B cell (primary cell): ENCODE measurements at regions not wholly inside any gene's neighbourhood (a gene's known extent, or its start where the extent isn't known, plus 50 kb on each side); places are given as distances from the start of the nearest gene placed in this dataset.
"Not testable (repeated sequence)": the region's sequence is repeated elsewhere in the genome, so short reads cannot be mapped to it uniquely, and the experiment has no call there.

Experiments used
- ATAC-seq: fragments of 200-7000 bp; cut with Tn5 transposase; one replicate; pipeline ENCODE4 v1.10.0; 2021; ENCODE audit warnings: low read depth, mild to moderate bottlenecking, moderate number of reproducible peaks, moderate library complexity
- CTCF ChIA-PET: fragments of 350-600 bp; sonication (Branson Sonifier 250); formaldehyde crosslinking; loops from one replicate; lab custom pipeline; 2021; ENCODE audit warnings: antibody characterized with exemption, inconsistent platforms; lab: Charles Lee
- POLR2A ChIA-PET: fragments of 350-600 bp; sonication (Branson Sonifier 250); formaldehyde crosslinking; loops from one replicate; lab custom pipeline; 2021; ENCODE audit warnings: antibody characterized with exemption; lab: Charles Lee
- DNase-seq: peaks from one replicate; pipeline ENCODE4 v3.0.0; 2013
- H2AFZ ChIP-seq: 2 replicates; pipeline ENCODE4 v1.6.1; 2012; ENCODE audit warnings: mild to moderate bottlenecking, low read depth, low read length; ENCODE audit not compliant: insufficient read depth, poor library complexity, severe bottlenecking
- H3K27ac ChIP-seq, 2 donors: 1 replicate in 1 of 2; 2 replicates in 1 of 2; pipeline ENCODE4 v1.5.1; 2012 to 2013; ENCODE audit warnings: low read length in 2 of 2, mild to moderate bottlenecking in 2 of 2, moderate library complexity in 1 of 2
- H3K27me3 ChIP-seq, 4 experiments: fragments of 200-600 bp in 1 of 4; sonication (generic) in 1 of 4; replicated peaks in 1 of 4; 1 replicate in 2 of 4; 2 replicates in 2 of 4; pipeline versions ENCODE4 v1.6.1 to v1.7.0; 2013 to 2016; ENCODE audit warnings: low read length in 3 of 4, mild to moderate bottlenecking in 2 of 4, mixed read lengths in 1 of 4, moderate library complexity in 1 of 4; ENCODE audit not compliant: insufficient read depth in 4 of 4, control insufficient read depth in 3 of 4; ENCODE audit errors: control extremely low read depth in 1 of 4
- H3K36me3 ChIP-seq, 2 experiments: replicated peaks in 1 of 2; 1 replicate in 1 of 2; 2 replicates in 1 of 2; pipeline versions ENCODE4 v1.6.1 to v1.7.1; 2013; ENCODE audit warnings: low read length in 1 of 2; ENCODE audit not compliant: insufficient read depth in 2 of 2, control insufficient read depth in 1 of 2; ENCODE audit errors: control extremely low read depth in 1 of 2, extremely low read depth in 1 of 2
- H3K4me1 ChIP-seq, 2 donors: fragments of 200-600 bp in 1 of 2; sonication (generic) in 1 of 2; 1 replicate in 1 of 2; 2 replicates in 1 of 2; pipeline versions ENCODE4 v1.5.1 to v1.6.1; 2013 to 2017; ENCODE audit warnings: low read length in 2 of 2; ENCODE audit not compliant: control insufficient read depth in 2 of 2, insufficient read depth in 2 of 2
- H3K4me2 ChIP-seq: replicated peaks from 2 replicates; pipeline ENCODE3; 2012; ENCODE audit warnings: mild to moderate bottlenecking, low read depth, low read length; ENCODE audit not compliant: poor library complexity, severe bottlenecking
- H3K4me3 ChIP-seq, 5 experiments: fragments of 200-600 bp in 1 of 5; sonication (generic) in 1 of 5; 1 replicate in 3 of 5; 2 replicates in 2 of 5; pipeline versions ENCODE4 v1.5.1 to v1.7.0; 2011 to 2016; ENCODE audit warnings: low read length in 4 of 5, mild to moderate bottlenecking in 4 of 5, low read depth in 2 of 5, control low read depth in 1 of 5, moderate library complexity in 1 of 5; ENCODE audit not compliant: insufficient read depth in 1 of 5; ENCODE audit errors: control extremely low read depth in 1 of 5, extremely low read depth in 1 of 5
- H3K79me2 ChIP-seq: fragments of 200-600 bp; sonication (generic); one replicate; pipeline ENCODE4 v1.6.0; 2016; ENCODE audit warnings: low read length; ENCODE audit not compliant: control insufficient read depth, insufficient read depth
- H3K9ac ChIP-seq: fragments of 200-600 bp; sonication (generic); 2 replicates; pipeline ENCODE4 v1.6.1; 2017; ENCODE audit warnings: mild to moderate bottlenecking, low read length, moderate library complexity
- H3K9me3 ChIP-seq, 3 donors: one replicate each; pipeline versions ENCODE4 v1.6.1 to v1.7.1; 2013; ENCODE audit warnings: low read length in 2 of 3; ENCODE audit not compliant: control insufficient read depth in 2 of 3, insufficient read depth in 1 of 3; ENCODE audit errors: control extremely low read depth in 1 of 3
- H4K20me1 ChIP-seq: 2 replicates; pipeline ENCODE4 v1.6.0; 2012; ENCODE audit warnings: mild to moderate bottlenecking, low read length; ENCODE audit not compliant: insufficient read depth, control insufficient read depth, poor library complexity, severe bottlenecking
- H3K27ac Mint-ChIP-seq: one replicate; pipeline ENCODE4 v1.8.0; 2021; ENCODE audit warnings: mixed read lengths
- H3K27me3 Mint-ChIP-seq: one replicate; pipeline ENCODE4 v1.8.0; 2021; ENCODE audit warnings: mixed read lengths
- H3K4me1 Mint-ChIP-seq: one replicate; pipeline ENCODE4 v1.8.0; 2021; ENCODE audit warnings: mixed read lengths
- H3K4me3 Mint-ChIP-seq: one replicate; pipeline ENCODE4 v1.8.0; 2021; ENCODE audit warnings: mixed read lengths
- H3K9me3 Mint-ChIP-seq: one replicate; pipeline ENCODE4 v1.8.0; 2022; ENCODE audit warnings: mixed read lengths; ENCODE audit not compliant: insufficient read depth
- EZH2 ChIP-seq: IDR thresholded peaks from 2 replicates; pipeline ENCODE4 v1.6.1; 2012; ENCODE audit warnings: borderline replicate concordance, low read depth, mild to moderate bottlenecking, moderate library complexity, low read length; ENCODE audit not compliant: insufficient read depth, poor library complexity, severe bottlenecking
- WGBS: methylation state at CpG from one replicate; pipeline ENCODE4 v1.1.5; 2013; ENCODE audit warnings: missing lambda C conversion rate; ENCODE audit not compliant: insufficient coverage; 5-methylcytosine and 5-hydroxymethylcytosine counted together
- intact Hi-C: fragments of 100-400 bp; cut with micrococcal nuclease; formaldehyde crosslinking; loops from one replicate; pipeline ENCODE4 v1.10.0; 2022
- TF ChIP-seq, protein P1 (sequence below): fragments of 200-600 bp; IDR thresholded peaks from one replicate; pipeline ENCODE4 v1.8.0; 2022; ENCODE audit warnings: antibody characterized with exemption, mild to moderate bottlenecking

DNA sequence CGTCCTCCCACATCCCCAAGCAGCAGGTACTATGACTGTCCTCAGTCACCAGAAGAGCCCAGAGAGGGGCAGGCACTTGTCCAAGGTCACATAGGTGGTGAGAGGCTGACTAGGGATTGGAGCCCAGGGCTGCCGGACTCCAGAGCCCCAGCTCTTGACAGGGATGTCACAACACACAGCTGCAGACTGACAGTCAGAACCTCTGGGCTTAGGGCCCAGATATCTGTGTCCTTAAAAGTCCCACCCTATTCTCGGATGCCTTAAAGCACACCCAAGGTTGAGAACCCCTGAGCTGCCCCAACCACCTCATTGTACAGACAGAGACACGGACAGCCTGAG is 622.9 kb downstream of the MATN1 start:
- ChIA-PET POLR2A (no interaction called here), CTCF (no interaction called here)
- Histone ChIP-seq H3K4me2 (no peak overlapping the region), H3K79me2 (no peaks in the 10 kb centered on the region), H3K9ac (no peak overlapping the region), H3K9me3 (no peaks in the 10 kb centered on the region), H3K4me3 (no peak overlapping the region), H4K20me1 (no peaks in the 10 kb centered on the region), H3K36me3 (no peaks in the 10 kb centered on the region), H2AFZ (no peak overlapping the region), H3K4me1 (no peaks in the 10 kb centered on the region), H3K27me3 (no peaks in the 10 kb centered on the region), H3K27ac (no peak overlapping the region)
- intact Hi-C loops, result no loop called here
- TF ChIP-seq, protein P1, sequence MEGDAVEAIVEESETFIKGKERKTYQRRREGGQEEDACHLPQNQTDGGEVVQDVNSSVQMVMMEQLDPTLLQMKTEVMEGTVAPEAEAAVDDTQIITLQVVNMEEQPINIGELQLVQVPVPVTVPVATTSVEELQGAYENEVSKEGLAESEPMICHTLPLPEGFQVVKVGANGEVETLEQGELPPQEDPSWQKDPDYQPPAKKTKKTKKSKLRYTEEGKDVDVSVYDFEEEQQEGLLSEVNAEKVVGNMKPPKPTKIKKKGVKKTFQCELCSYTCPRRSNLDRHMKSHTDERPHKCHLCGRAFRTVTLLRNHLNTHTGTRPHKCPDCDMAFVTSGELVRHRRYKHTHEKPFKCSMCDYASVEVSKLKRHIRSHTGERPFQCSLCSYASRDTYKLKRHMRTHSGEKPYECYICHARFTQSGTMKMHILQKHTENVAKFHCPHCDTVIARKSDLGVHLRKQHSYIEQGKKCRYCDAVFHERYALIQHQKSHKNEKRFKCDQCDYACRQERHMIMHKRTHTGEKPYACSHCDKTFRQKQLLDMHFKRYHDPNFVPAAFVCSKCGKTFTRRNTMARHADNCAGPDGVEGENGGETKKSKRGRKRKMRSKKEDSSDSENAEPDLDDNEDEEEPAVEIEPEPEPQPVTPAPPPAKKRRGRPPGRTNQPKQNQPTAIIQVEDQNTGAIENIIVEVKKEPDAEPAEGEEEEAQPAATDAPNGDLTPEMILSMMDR, result no peak
- Mint-ChIP-seq H3K4me1 (no peaks in the 10 kb centered on the region), H3K27me3 (peaks cover 10% of the 10 kb centered on the region), H3K27ac (no peak overlapping the region), H3K4me3 (no peak overlapping the region), H3K9me3 (no peaks in the 10 kb centered on the region)
- DNase-seq (no peak), ATAC-seq (no peak)
- 91% methylated on average over 3 of the region's 4 CpGs for WGBS

DNA sequence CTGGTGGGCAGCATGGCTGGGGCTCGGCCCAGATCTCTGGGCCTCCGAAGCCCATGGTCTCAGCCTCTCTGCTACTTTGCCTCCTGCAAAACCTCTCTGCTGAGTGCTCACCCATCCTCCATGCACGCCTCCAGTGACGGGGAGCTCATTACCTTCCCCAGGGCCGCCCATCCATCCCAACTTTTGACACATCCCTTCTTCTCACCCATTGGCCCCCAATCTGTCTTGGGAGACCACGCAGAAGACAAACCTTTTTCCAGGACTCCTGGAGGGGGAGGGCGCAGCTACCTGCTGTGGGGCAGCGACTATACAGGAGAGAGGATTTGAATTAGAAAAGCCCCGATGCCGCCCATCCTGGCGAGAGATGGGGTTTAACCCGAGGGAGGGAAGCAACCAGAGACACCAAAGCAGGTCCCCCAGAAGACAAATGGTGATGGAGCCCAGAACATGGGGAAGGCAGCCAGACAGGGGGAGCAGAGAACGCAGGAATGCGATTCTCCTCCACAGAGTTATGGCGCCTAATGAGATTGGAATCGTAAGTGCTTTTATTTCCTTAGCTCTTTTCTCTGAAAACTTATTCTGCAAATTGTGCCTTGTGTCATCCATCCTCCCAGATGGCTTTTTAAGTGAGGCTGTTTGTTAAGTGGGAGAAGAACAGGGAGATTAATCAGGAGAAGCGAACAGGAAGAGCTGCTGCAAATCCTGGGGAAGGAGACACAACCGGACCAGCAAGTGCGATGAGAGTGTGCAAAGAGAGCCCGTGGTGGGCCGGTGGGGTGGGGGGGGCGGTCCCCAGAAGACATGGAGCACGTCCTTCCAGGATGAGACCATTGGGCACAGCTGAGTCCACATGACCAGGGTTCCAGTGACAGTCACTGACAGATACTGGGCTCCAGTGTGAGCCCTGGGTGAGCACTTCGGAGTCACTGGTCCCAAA is 623.5 kb downstream of the MATN1 start:
- intact Hi-C loops, result no loop called here
- H3K9me3 Mint-ChIP-seq, result no peaks in the 10 kb centered on the region

DNA sequence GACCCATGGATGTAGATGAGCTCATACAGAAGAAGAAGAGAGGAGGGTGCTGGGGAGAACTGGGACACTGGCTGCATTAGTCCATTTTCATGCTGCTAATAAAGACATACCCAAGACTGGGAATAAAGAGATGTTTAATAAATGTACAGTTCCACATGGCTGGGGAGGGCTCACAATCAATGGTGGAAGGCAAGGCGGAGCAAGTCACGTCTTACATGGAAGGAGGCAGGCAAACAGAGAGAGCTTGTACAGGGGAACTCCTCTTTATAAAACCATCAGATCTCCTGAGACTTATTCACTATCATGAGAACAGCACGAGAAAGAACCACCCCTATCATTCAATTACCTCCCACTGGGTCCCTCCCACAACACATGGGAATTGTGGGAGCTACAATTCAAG is 625.5 kb downstream of the MATN1 start:
- H3K36me3 ChIP-seq, POLR2A ChIA-PET, H3K4me3 ChIP-seq, H3K4me1 ChIP-seq, H3K27me3 Mint-ChIP-seq, H2AFZ ChIP-seq, H3K27ac Mint-ChIP-seq, H4K20me1 ChIP-seq, CTCF ChIA-PET, H3K27me3 ChIP-seq, H3K4me1 Mint-ChIP-seq, H3K9ac ChIP-seq, ATAC-seq, H3K4me3 Mint-ChIP-seq, H3K9me3 Mint-ChIP-seq, H3K27ac ChIP-seq, intact Hi-C loops, H3K4me2 ChIP-seq, H3K79me2 ChIP-seq, DNase-seq: not testable (repeated sequence)
- H3K9me3 ChIP-seq, result peaks cover 0 to 22% (median 4%) of the 10 kb centered on the region in 3 donors
- WGBS, result no CpG with 5 or more reads among the region's 3 CpGs

More for the DNA sequence above, 623.5 kb downstream of the MATN1 start:
- H3K4me1 Mint-ChIP-seq, result no peaks in the 10 kb centered on the region
- DNase-seq, result no peak
- Histone ChIP-seq H3K79me2 (no peaks in the 10 kb centered on the region), H3K9ac (no peak overlapping the region), H2AFZ (no peak overlapping the region), H3K4me3 (no peak overlapping the region), H4K20me1 (no peaks in the 10 kb centered on the region), H3K9me3 (peaks cover 0 to 4% (median 0%) of the 10 kb centered on the region in 3 donors), H3K36me3 (no peaks in the 10 kb centered on the region), H3K4me1 (no peaks in the 10 kb centered on the region), H3K4me2 (no peak overlapping the region), H3K27ac (no peak overlapping the region), H3K27me3 (no peaks in the 10 kb centered on the region)
- whole genome bisulfite sequencing, result 76% methylated on average over 18 of the region's 24 CpGs
- CTCF ChIA-PET, result no interaction called here
- H3K27me3 Mint-ChIP-seq, result peaks cover 10% of the 10 kb centered on the region
- TF ChIP-seq EZH2, result no peak
- TF ChIP-seq, protein P1, result no peak
- POLR2A ChIA-PET, result no interaction called here
- H3K4me3 Mint-ChIP-seq, result no peak overlapping the region
- ATAC-seq, result no peak
- no peak overlapping the region for H3K27ac Mint-ChIP-seq
